ENCODE measurements at regions not wholly inside any gene's neighbourhood (a gene's known extent, or its start where the extent isn't known, plus 50 kb on each side); places are given as distances from the start of the nearest gene placed in this dataset.

DNA sequence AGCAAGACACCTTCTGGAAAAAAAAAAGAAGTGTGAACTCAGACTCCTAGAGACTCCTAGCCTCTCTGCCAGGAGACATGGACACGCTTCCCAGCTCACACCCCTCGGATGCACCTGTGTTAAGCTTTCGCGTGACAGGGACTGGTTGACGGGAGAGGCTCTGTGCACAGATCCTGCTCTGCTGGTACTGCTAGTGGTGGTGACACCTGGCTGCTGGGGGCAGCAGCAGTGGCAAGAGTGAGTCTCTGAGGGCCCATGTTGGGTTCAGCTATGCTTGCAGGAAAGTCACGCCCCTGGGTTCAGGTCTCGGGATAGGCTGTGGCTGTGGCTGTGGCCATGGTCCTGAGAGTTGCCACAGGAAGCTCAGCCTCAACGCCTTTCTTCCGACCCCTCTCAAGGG is 81.1 kb downstream of the XRCC2 start:
- TF ChIP-seq, protein P1, sequence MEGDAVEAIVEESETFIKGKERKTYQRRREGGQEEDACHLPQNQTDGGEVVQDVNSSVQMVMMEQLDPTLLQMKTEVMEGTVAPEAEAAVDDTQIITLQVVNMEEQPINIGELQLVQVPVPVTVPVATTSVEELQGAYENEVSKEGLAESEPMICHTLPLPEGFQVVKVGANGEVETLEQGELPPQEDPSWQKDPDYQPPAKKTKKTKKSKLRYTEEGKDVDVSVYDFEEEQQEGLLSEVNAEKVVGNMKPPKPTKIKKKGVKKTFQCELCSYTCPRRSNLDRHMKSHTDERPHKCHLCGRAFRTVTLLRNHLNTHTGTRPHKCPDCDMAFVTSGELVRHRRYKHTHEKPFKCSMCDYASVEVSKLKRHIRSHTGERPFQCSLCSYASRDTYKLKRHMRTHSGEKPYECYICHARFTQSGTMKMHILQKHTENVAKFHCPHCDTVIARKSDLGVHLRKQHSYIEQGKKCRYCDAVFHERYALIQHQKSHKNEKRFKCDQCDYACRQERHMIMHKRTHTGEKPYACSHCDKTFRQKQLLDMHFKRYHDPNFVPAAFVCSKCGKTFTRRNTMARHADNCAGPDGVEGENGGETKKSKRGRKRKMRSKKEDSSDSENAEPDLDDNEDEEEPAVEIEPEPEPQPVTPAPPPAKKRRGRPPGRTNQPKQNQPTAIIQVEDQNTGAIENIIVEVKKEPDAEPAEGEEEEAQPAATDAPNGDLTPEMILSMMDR (IDR thresholded peaks at IDR 0.05) = no peak
- no peak for TF ChIP-seq POLR2AphosphoS5 (IDR thresholded peaks at IDR 0.05)
